ENCODE measurements at regions not wholly inside any gene's neighbourhood (a gene's known extent, or its start where the extent isn't known, plus 50 kb on each side); places are given as distances from the start of the nearest gene placed in this dataset.

DNA sequence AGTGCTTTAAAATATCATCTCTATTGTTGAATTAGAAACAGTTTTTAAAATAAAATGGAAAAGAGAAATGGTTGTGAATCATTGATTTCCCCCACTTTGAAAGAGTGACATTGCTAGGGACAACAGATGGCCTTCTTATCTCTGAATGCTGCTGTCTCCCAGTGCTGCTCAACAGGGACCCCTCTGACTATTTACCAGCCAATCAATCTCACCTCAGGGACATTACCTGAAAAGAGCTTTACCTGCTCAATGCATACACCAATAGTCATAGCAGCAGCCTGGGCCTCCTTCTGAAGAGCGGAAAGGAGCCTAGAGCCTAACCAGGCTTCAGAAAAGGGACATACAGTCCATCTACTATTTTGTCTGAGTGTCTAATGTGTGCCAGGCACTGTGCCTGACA lies 162.8 kb downstream of the CGGBP1 start:
- TF ChIP-seq, protein P1, sequence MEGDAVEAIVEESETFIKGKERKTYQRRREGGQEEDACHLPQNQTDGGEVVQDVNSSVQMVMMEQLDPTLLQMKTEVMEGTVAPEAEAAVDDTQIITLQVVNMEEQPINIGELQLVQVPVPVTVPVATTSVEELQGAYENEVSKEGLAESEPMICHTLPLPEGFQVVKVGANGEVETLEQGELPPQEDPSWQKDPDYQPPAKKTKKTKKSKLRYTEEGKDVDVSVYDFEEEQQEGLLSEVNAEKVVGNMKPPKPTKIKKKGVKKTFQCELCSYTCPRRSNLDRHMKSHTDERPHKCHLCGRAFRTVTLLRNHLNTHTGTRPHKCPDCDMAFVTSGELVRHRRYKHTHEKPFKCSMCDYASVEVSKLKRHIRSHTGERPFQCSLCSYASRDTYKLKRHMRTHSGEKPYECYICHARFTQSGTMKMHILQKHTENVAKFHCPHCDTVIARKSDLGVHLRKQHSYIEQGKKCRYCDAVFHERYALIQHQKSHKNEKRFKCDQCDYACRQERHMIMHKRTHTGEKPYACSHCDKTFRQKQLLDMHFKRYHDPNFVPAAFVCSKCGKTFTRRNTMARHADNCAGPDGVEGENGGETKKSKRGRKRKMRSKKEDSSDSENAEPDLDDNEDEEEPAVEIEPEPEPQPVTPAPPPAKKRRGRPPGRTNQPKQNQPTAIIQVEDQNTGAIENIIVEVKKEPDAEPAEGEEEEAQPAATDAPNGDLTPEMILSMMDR (IDR thresholded peaks at IDR 0.05) = no peak
- TF ChIP-seq POLR2AphosphoS5 (IDR thresholded peaks at IDR 0.05) = no peak
